ENCODE measurements at regions not wholly inside any gene's neighbourhood (a gene's known extent, or its start where the extent isn't known, plus 50 kb on each side); places are given as distances from the start of the nearest gene placed in this dataset.

DNA sequence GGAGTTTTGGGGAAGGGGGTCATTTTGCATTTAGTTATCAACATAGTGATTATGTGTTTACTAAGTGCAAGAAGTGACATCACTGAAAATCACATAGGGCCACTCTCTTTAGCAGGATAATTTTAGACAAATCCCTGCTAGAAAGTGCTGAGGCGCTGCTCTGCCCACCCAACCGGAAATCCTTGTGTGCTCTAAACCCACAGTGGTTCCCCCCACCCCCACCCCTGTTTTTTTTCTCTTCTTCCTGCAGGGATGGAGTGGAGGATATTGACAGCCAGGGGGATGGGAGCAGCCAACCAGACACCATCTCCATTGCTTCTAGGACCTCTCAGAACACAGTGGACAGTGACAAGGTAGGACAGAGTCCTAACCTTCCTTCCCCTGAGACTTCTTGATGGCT lies 234.2 kb upstream of the UMPS start:
- ChIA-PET CTCF (no interaction called here), POLR2A (no interaction called here)
- Mint-ChIP-seq H3K9me3 (no peaks in the 10 kb centered on the region), H3K36me3 (no peaks in the 10 kb centered on the region), H3K27ac (no peak overlapping the region), H3K4me1 (peaks cover 0 to 5% (median 3%) of the 10 kb centered on the region in 3 donors), H3K27me3 (peaks cover 6 to 28% of the 10 kb centered on the region in 2 donors), H3K4me3 (no peak overlapping the region)
- WGBS (ENCODE audit: insufficient coverage) = no CpG with 5 or more reads among the region's 2 CpGs
- Histone ChIP-seq H3K9me3 (no peaks in the 10 kb centered on the region), H3K36me3 (ENCODE audit: control insufficient read depth in 2 of 2, extremely low read depth in 1 of 2, insufficient read depth in 1 of 2, low read length in 1 of 2) (no peaks in the 10 kb centered on the region), H3K27ac (ENCODE audit: low read length) (no peak overlapping the region), H3K4me1 (ENCODE audit: control insufficient read depth in 1 of 2, extremely low read depth in 1 of 2, insufficient read depth in 2 of 2, low read length in 2 of 2) (peaks cover 0 to 3% of the 10 kb centered on the region in 2 experiments), H3K27me3 (replicated peaks in 1 of 2; ENCODE audit: control insufficient read depth in 2 of 2, extremely low read depth in 1 of 2, insufficient read depth in 2 of 2, low read length in 1 of 2) (peaks cover 0 to 6% of the 10 kb centered on the region in 2 experiments), H3K4me3 (ENCODE audit: control insufficient read depth in 1 of 2, extremely low read depth in 1 of 2, low read length in 1 of 2) (no peak overlapping the region)
- DNase-seq (no peak), ATAC-seq (replicated peaks in 1 of 4) (no peak)

- H3K27me3 ChIP-seq (replicated peaks in 1 of 2; ENCODE audit: control insufficient read depth in 2 of 2, extremely low read depth in 1 of 2, insufficient read depth in 2 of 2, low read length in 1 of 2) = peaks cover 0 to 3% of the 10 kb centered on the region in 2 experiments
- no peaks in the 10 kb centered on the region for H3K4me1 ChIP-seq (ENCODE audit: control insufficient read depth in 1 of 2, extremely low read depth in 1 of 2, insufficient read depth in 2 of 2, low read length in 2 of 2)
- H3K9me3 ChIP-seq = no peaks in the 10 kb centered on the region
- H3K4me3 ChIP-seq (ENCODE audit: control insufficient read depth in 1 of 2, extremely low read depth in 1 of 2, low read length in 1 of 2) = no peak overlapping the region
- no peak for ATAC-seq (replicated peaks in 1 of 4)
- no CpG with 5 or more reads among the region's 1 CpG for WGBS (ENCODE audit: insufficient coverage)
- peaks cover 18 to 40% of the 10 kb centered on the region in 2 donors for H3K27me3 Mint-ChIP-seq
- no peak overlapping the region for H3K27ac Mint-ChIP-seq
- no peaks in the 10 kb centered on the region for H3K4me1 Mint-ChIP-seq
- H3K9me3 Mint-ChIP-seq = no peaks in the 10 kb centered on the region
- CTCF ChIA-PET = no interaction called here
- H3K36me3 ChIP-seq (ENCODE audit: control insufficient read depth in 2 of 2, extremely low read depth in 1 of 2, insufficient read depth in 1 of 2, low read length in 1 of 2) = no peaks in the 10 kb centered on the region
- no peaks in the 10 kb centered on the region for H3K36me3 Mint-ChIP-seq
- H3K4me3 Mint-ChIP-seq = no peak overlapping the region
- no peak for DNase-seq
- H3K27ac ChIP-seq (ENCODE audit: low read length) = no peak overlapping the region
- POLR2A ChIA-PET = no interaction called here
These were observed 232.8 kb upstream of the UMPS start for GRCh38 chr3:124497487-124497886.

DNA sequence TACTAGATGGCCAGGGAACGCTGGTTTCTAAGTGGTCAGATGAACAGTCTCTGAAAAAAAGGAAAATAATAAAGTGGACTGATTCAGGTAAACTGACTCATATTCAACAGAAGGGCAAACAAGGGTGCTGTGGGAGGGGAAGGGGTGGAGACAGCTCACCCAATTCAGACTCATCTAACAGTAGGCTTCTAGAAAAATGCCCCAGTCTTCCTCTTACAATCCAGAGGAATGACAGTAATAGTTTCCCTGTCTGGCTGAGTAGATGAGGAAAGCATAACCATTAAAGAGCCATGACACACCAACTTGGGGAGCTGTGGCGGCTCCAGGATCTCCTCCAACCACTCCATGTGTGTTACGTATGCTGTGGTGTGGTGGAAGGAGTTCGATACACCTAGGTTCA lies 231.4 kb upstream of the UMPS start:
- Histone ChIP-seq H3K4me3 (ENCODE audit: control insufficient read depth in 1 of 2, extremely low read depth in 1 of 2, low read length in 1 of 2) (no peak overlapping the region), H3K27ac (ENCODE audit: low read length) (no peak overlapping the region), H3K36me3 (ENCODE audit: control insufficient read depth in 2 of 2, extremely low read depth in 1 of 2, insufficient read depth in 1 of 2, low read length in 1 of 2) (no peaks in the 10 kb centered on the region), H3K27me3 (replicated peaks in 1 of 2; ENCODE audit: control insufficient read depth in 2 of 2, extremely low read depth in 1 of 2, insufficient read depth in 2 of 2, low read length in 1 of 2) (peaks cover 0 to 3% of the 10 kb centered on the region in 2 experiments), H3K9me3 (no peaks in the 10 kb centered on the region), H3K4me1 (ENCODE audit: control insufficient read depth in 1 of 2, extremely low read depth in 1 of 2, insufficient read depth in 2 of 2, low read length in 2 of 2) (no peaks in the 10 kb centered on the region)
- WGBS (ENCODE audit: insufficient coverage) = no CpG with 5 or more reads among the region's 4 CpGs
- Mint-ChIP-seq H3K27me3 (peaks cover 19 to 32% of the 10 kb centered on the region in 2 donors), H3K27ac (no peak overlapping the region), H3K4me1 (no peaks in the 10 kb centered on the region), H3K36me3 (no peaks in the 10 kb centered on the region), H3K4me3 (no peak overlapping the region), H3K9me3 (no peaks in the 10 kb centered on the region)
- ChIA-PET CTCF (no interaction called here), POLR2A (no interaction called here)
- DNase-seq (no peak), ATAC-seq (replicated peaks in 1 of 4) (no peak)

DNA sequence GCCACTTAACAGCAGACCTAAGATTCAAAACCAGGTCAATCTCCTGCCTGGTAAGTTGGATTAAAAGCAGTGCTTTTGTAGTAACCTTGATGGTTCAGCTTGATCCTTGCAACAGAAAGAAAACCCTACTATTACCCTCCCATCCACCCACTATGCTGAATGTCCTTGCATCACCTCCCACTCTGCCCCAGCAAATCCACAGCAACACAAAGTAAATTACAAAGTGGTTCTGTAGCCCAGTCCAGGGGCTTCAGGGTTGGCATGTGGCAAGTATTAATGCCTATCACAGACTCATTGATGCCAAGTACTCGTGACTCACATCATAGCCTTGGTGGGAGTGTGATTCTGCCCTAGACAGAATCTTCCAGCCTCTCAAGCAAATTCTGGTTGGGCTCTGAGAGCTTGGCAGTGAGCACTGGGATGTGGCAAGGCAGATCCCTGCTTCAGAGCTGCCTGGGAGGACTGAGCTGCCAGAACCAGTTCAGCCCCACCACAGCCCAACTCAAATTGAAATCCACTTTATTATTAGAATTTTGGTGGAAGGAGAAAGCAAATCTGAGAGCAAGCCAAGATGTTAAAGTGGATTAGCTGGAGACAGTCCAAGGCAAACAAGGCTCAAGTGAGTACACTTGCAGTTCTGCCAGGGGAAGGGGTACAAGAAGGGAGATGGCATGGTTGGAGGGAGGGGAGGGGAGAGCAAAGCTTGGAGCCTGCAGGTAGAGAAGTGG lies 225.8 kb upstream of the UMPS start:
- H3K4me3 ChIP-seq (ENCODE audit: control insufficient read depth in 1 of 2, extremely low read depth in 1 of 2, low read length in 1 of 2) = no peak overlapping the region
- Mint-ChIP-seq H3K27ac (no peak overlapping the region), H3K4me1 (no peaks in the 10 kb centered on the region), H3K4me3 (no peak overlapping the region), H3K27me3 (peaks cover 19 to 28% of the 10 kb centered on the region in 2 donors), H3K36me3 (no peaks in the 10 kb centered on the region), H3K9me3 (no peaks in the 10 kb centered on the region)
- no peaks in the 10 kb centered on the region for H3K36me3 ChIP-seq (ENCODE audit: control insufficient read depth in 2 of 2, extremely low read depth in 1 of 2, insufficient read depth in 1 of 2, low read length in 1 of 2)
- ChIA-PET CTCF (interaction anchor here in 1 of 2 donors (0.6 kb wide), 1 partner anchor 360 kb away, joined by 3 read pairs; no protein-coding TSS in a partner anchor), POLR2A (no interaction called here)
- no peaks in the 10 kb centered on the region for H3K4me1 ChIP-seq (ENCODE audit: control insufficient read depth in 1 of 2, extremely low read depth in 1 of 2, insufficient read depth in 2 of 2, low read length in 2 of 2)
- DNase-seq = no peak
- H3K27ac ChIP-seq (ENCODE audit: low read length) = no peak overlapping the region
- no CpG with 5 or more reads among the region's 1 CpG for WGBS (ENCODE audit: insufficient coverage)
- H3K27me3 ChIP-seq (replicated peaks in 1 of 2; ENCODE audit: control insufficient read depth in 2 of 2, extremely low read depth in 1 of 2, insufficient read depth in 2 of 2, low read length in 1 of 2) = peaks cover 4 to 6% of the 10 kb centered on the region in 2 experiments
- H3K9me3 ChIP-seq = no peaks in the 10 kb centered on the region
- no peak for ATAC-seq (replicated peaks in 1 of 4)

DNA sequence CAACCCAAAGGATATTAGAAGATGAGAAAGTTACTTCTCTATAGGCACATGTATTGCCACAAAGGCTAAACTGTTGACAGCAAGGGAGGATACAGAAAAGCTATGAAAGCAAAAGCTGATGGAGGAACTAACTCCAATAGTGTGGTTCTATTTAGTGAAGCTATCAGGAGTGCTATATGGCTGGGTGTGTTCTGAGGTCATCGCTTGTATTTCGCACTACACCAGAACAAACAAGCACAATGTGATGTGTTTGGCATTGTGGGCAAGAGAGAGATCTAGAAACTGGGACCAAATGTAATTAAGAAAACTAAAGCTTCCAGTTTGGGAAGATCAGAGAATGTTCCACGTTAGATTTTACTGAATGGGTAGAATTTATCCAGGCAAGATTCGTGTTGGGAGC lies 220.4 kb upstream of the UMPS start:
- ATAC-seq (replicated peaks in 1 of 4) (no peak), DNase-seq (no peak)
- Histone ChIP-seq H3K27me3 (replicated peaks in 1 of 2; ENCODE audit: control insufficient read depth in 2 of 2, extremely low read depth in 1 of 2, insufficient read depth in 2 of 2, low read length in 1 of 2) (peaks cover 0 to 7% of the 10 kb centered on the region in 2 experiments), H3K36me3 (ENCODE audit: control insufficient read depth in 2 of 2, extremely low read depth in 1 of 2, insufficient read depth in 1 of 2, low read length in 1 of 2) (no peaks in the 10 kb centered on the region), H3K9me3 (no peaks in the 10 kb centered on the region), H3K4me1 (ENCODE audit: control insufficient read depth in 1 of 2, extremely low read depth in 1 of 2, insufficient read depth in 2 of 2, low read length in 2 of 2) (no peaks in the 10 kb centered on the region), H3K27ac (ENCODE audit: low read length) (no peak overlapping the region), H3K4me3 (ENCODE audit: control insufficient read depth in 1 of 2, extremely low read depth in 1 of 2, low read length in 1 of 2) (no peak overlapping the region)
- Mint-ChIP-seq H3K36me3 (no peaks in the 10 kb centered on the region), H3K4me1 (no peaks in the 10 kb centered on the region), H3K4me3 (no peak overlapping the region), H3K27ac (no peak overlapping the region), H3K27me3 (peaks cover 20 to 23% of the 10 kb centered on the region in 2 donors), H3K9me3 (no peaks in the 10 kb centered on the region)
- CTCF ChIA-PET = no interaction called here
- 53% methylated on average over 2 of the region's 4 CpGs for WGBS (ENCODE audit: insufficient coverage)
- POLR2A ChIA-PET = no interaction called here

- DNase-seq (no peak), ATAC-seq (replicated peaks in 1 of 4) (no peak)
- Mint-ChIP-seq H3K27me3 (peaks cover 20 to 23% of the 10 kb centered on the region in 2 donors), H3K27ac (no peak overlapping the region), H3K4me3 (no peak overlapping the region), H3K36me3 (no peaks in the 10 kb centered on the region), H3K9me3 (no peaks in the 10 kb centered on the region), H3K4me1 (no peaks in the 10 kb centered on the region)
- H3K36me3 ChIP-seq (ENCODE audit: control insufficient read depth in 2 of 2, extremely low read depth in 1 of 2, insufficient read depth in 1 of 2, low read length in 1 of 2) = no peaks in the 10 kb centered on the region
- H3K4me3 ChIP-seq (ENCODE audit: control insufficient read depth in 1 of 2, extremely low read depth in 1 of 2, low read length in 1 of 2) = no peak overlapping the region
- peaks cover 0 to 6% of the 10 kb centered on the region in 2 experiments for H3K27me3 ChIP-seq (replicated peaks in 1 of 2; ENCODE audit: control insufficient read depth in 2 of 2, extremely low read depth in 1 of 2, insufficient read depth in 2 of 2, low read length in 1 of 2)
- WGBS (ENCODE audit: insufficient coverage) = 100% methylated on average over 2 of the region's 3 CpGs
- H3K4me1 ChIP-seq (ENCODE audit: control insufficient read depth in 1 of 2, extremely low read depth in 1 of 2, insufficient read depth in 2 of 2, low read length in 2 of 2) = no peaks in the 10 kb centered on the region
- no peaks in the 10 kb centered on the region for H3K9me3 ChIP-seq
- ChIA-PET CTCF (no interaction called here), POLR2A (no interaction called here)
- H3K27ac ChIP-seq (ENCODE audit: low read length) = no peak overlapping the region
These were observed 220.0 kb upstream of the UMPS start for GRCh38 chr3:124510290-124510689.

Data from T-cell (primary cell).